ENCODE measurements at regions not wholly inside any gene's neighbourhood (a gene's known extent, or its start where the extent isn't known, plus 50 kb on each side); places are given as distances from the start of the nearest gene placed in this dataset.
"Not testable (repeated sequence)": the region's sequence is repeated elsewhere in the genome, so short reads cannot be mapped to it uniquely, and the experiment has no call there.

GRCh38 chr12:59370933-59371332, 224.9 kb upstream of the SLC16A7 start:
- no peak overlapping the region for H3K4me3 ChIP-seq (ENCODE audit: low read depth, low read length)
- TF ChIP-seq CTCF (IDR thresholded peaks at IDR 0.05; ENCODE audit: borderline replicate concordance, insufficient read depth, low read depth, low read length): no peak

- no peak overlapping the region for H3K4me3 ChIP-seq (ENCODE audit: low read depth, low read length)
- TF ChIP-seq CTCF (IDR thresholded peaks at IDR 0.05; ENCODE audit: borderline replicate concordance, insufficient read depth, low read depth, low read length): no peak
These were observed 230.7 kb upstream of the SLC16A7 start for GRCh38 chr12:59365133-59365532.

DNA sequence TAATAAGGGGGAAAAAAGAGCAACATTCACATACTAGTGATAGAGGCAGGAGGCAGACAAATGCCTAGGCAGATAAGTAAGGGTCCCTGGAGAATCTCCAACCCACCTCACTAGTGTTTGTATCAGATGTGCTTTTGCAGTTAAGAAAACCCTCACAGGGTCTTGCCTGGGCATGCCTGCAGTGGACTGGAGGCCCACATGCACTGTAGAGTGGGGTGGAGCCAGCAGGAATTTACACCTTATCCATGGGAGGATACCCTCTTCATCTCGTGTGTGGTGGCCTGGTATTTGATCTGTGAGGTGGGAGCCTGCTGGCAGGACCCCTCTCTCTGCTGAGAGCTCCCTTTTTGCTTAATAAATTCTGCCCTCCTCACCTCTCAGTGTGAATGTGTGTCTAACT, 238.0 kb upstream of the SLC16A7 start:
- H3K4me3 ChIP-seq (ENCODE audit: low read depth, low read length): no peak overlapping the region
- no peak for TF ChIP-seq CTCF (IDR thresholded peaks at IDR 0.05; ENCODE audit: borderline replicate concordance, insufficient read depth, low read depth, low read length)

GRCh38 chr12:59346248-59346647, 249.6 kb upstream of the SLC16A7 start:
- not testable (repeated sequence) for H3K4me3 ChIP-seq (ENCODE audit: low read depth, low read length)

GRCh38 chr12:59345406-59345805, 250.4 kb upstream of the SLC16A7 start:
- TF ChIP-seq CTCF (IDR thresholded peaks at IDR 0.05; ENCODE audit: borderline replicate concordance, insufficient read depth, low read depth, low read length): no peak
- H3K4me3 ChIP-seq (ENCODE audit: low read depth, low read length): no peak overlapping the region

- no peak for TF ChIP-seq CTCF (IDR thresholded peaks at IDR 0.05; ENCODE audit: borderline replicate concordance, insufficient read depth, low read depth, low read length)
- H3K4me3 ChIP-seq (ENCODE audit: low read depth, low read length): no peak overlapping the region
These were observed 251.6 kb upstream of the SLC16A7 start for GRCh38 chr12:59344224-59344623.

- no peak overlapping the region for H3K4me3 ChIP-seq (ENCODE audit: low read depth, low read length)
- TF ChIP-seq CTCF (IDR thresholded peaks at IDR 0.05; ENCODE audit: borderline replicate concordance, insufficient read depth, low read depth, low read length): no peak
These were observed 266.4 kb upstream of the SLC16A7 start for GRCh38 chr12:59329462-59329861.

DNA sequence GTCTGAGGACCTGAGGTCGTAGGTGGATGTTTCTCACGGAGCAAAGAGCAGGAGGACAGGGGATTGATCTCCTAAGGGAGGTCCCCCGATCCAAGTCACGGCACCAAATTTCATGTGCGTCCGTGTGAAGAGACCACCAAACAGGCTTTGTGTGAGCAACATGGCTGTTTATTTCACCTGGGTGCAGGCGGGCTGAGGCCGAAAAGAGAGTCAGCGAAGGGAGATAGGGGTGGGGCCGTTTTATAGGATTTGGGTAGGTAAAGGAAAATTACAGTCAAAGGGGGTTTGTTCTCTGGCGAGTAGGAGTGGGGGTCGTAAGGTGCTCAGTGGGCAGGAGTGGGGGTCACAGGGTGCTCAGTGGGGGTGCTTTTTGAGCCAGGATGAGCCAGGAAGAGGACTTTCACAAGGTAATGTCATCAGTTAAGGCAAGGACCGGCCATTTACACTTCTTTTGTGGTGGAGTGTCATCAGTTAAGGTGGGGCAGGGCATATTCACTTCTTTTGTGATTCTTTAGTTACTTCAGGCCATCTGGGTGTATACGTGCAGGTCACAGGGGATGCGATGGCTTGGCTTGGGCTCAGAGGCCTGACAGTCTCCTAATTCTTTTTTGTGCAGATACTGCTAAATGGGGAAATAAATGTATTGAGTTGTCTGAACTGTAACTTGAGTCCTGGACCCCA, 267.3 kb upstream of the SLC16A7 start:
- not testable (repeated sequence) for H3K4me3 ChIP-seq (ENCODE audit: low read depth, low read length)

DNA sequence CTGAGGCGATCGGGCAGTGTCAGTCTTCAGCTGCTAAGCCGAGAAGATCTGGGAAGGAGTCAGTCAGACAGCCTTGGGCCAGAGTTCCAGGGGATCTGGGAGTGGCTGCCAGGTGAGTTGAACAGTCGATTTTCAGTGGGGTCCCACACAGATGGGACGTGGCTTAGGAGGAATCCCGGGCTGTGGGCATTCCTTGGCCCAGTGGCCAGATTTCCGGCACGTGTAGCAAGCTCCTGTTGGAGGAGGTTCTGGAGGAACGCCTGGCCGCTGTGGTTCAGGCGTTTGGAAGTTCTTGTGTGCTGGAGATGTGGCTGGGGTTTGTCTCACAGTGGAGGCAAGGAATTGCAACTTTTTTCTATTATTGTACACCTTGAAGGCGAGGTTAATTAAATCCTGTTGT, 269.4 kb upstream of the SLC16A7 start:
- not testable (repeated sequence) for H3K4me3 ChIP-seq (ENCODE audit: low read depth, low read length)
